ENCODE measurements at regions not wholly inside any gene's neighbourhood (a gene's known extent, or its start where the extent isn't known, plus 50 kb on each side); places are given as distances from the start of the nearest gene placed in this dataset.

DNA sequence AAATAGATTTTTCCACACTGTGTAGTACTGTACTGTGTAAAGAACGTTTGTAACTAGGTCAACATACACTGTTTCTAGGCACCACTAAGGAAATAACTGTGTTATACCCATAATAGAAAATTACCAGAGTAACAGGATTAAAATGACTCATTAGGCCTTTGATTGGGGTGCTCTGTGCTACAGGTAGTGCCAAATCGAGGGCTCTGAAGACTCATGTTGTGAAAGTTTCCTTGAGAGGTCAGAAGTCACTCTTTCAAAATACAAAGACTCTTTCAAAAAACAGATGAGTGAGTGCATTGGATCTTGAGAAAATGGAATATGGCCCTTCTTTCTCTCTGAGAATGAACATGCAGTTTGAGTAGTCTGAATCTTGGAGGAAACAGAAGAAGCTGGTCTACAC lies 143.0 kb downstream of the MRPL39 start:
- TF ChIP-seq POLR2AphosphoS5 (IDR thresholded peaks at IDR 0.05) = no peak
- TF ChIP-seq, protein P1, sequence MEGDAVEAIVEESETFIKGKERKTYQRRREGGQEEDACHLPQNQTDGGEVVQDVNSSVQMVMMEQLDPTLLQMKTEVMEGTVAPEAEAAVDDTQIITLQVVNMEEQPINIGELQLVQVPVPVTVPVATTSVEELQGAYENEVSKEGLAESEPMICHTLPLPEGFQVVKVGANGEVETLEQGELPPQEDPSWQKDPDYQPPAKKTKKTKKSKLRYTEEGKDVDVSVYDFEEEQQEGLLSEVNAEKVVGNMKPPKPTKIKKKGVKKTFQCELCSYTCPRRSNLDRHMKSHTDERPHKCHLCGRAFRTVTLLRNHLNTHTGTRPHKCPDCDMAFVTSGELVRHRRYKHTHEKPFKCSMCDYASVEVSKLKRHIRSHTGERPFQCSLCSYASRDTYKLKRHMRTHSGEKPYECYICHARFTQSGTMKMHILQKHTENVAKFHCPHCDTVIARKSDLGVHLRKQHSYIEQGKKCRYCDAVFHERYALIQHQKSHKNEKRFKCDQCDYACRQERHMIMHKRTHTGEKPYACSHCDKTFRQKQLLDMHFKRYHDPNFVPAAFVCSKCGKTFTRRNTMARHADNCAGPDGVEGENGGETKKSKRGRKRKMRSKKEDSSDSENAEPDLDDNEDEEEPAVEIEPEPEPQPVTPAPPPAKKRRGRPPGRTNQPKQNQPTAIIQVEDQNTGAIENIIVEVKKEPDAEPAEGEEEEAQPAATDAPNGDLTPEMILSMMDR (IDR thresholded peaks at IDR 0.05) = no peak
- TF ChIP-seq POLR2A (IDR thresholded peaks at IDR 0.05) = no peak
- TF ChIP-seq EP300 (IDR thresholded peaks at IDR 0.05; ENCODE audit: low read depth) = no peak

Measured in transverse colon (tissue), 4 donors.